ENCODE measurements at regions not wholly inside any gene's neighbourhood (a gene's known extent, or its start where the extent isn't known, plus 50 kb on each side); places are given as distances from the start of the nearest gene placed in this dataset.

DNA sequence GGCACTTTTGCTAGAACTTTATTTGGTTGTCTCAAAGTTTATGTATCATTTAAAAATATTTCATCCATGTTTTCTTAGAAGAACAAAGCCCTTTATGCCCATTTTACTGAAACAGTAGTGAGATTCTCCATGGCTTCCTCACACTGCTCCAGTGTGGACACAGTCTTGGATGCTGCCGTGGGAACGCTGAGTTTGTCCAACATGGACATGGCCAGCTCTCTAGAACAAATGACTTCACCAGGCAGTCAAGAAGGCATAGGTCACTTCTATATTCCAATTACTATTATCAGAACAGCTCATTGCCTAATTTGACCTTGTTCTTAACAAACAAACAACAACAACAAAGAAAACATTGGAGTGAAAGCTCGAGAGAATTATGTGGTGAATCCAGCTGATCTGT, 414.1 kb upstream of the ID2 start:
- H3K27ac ChIP-seq (ENCODE audit: low read depth, low read length, severe bottlenecking): no peak overlapping the region
- 85 to 93% methylated on average over 2 of the region's 3 CpGs for WGBS, 2 experiments (ENCODE audit: insufficient coverage in 2 of 2)

GRCh38 chr2:8268172-8268783, 413.6 kb upstream of the ID2 start:
- WGBS, 2 experiments (ENCODE audit: insufficient coverage in 2 of 2): 82 to 90% methylated on average over 3 of the region's 8 CpGs
- H3K27ac ChIP-seq (ENCODE audit: low read depth, low read length, severe bottlenecking): no peak overlapping the region
- no peaks in the 10 kb centered on the region for H3K9me3 ChIP-seq (ENCODE audit: control insufficient read depth, low read length)
- H3K4me1 ChIP-seq (ENCODE audit: control insufficient read depth, insufficient read depth, low read length, poor library complexity, severe bottlenecking): peaks cover 5% of the 10 kb centered on the region
- no peak overlapping the region for H3K4me3 ChIP-seq (ENCODE audit: extremely low read depth, insufficient read depth, low read length, poor library complexity, severe bottlenecking)
- H3K36me3 ChIP-seq (ENCODE audit: control insufficient read depth, insufficient read depth, low read length): no peaks in the 10 kb centered on the region

More for the DNA sequence above, 414.1 kb upstream of the ID2 start:
- Histone ChIP-seq H3K36me3 (ENCODE audit: control insufficient read depth, insufficient read depth, low read length) (no peaks in the 10 kb centered on the region), H3K9me3 (ENCODE audit: control insufficient read depth, low read length) (no peaks in the 10 kb centered on the region), H3K4me1 (ENCODE audit: control insufficient read depth, insufficient read depth, low read length, poor library complexity, severe bottlenecking) (peaks cover 5% of the 10 kb centered on the region), H3K4me3 (ENCODE audit: extremely low read depth, insufficient read depth, low read length, poor library complexity, severe bottlenecking) (no peak overlapping the region)

DNA sequence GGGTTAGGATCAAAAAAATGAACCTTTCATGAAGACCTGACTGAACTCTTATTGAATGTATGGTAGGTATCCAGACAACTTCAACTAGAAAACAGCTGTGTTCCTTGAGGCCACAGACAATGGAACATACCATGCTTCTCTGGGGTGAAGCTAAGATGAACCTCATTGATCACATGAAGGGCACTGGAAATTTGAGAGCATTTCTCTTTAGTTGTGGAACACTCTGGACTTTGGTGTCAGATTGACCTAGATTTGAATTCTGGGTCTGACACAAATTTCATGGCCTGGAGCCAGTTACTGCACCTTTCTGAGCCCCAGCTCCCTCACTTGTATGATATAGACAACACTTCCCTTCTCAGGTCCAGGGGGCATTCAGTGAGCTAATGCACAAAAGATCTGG, 411.2 kb upstream of the ID2 start:
- Histone ChIP-seq H3K27ac (ENCODE audit: low read depth, low read length, severe bottlenecking) (no peak overlapping the region), H3K9me3 (ENCODE audit: control insufficient read depth, low read length) (peaks cover 7% of the 10 kb centered on the region), H3K4me1 (ENCODE audit: control insufficient read depth, insufficient read depth, low read length, poor library complexity, severe bottlenecking) (no peaks in the 10 kb centered on the region), H3K4me3 (ENCODE audit: extremely low read depth, insufficient read depth, low read length, poor library complexity, severe bottlenecking) (no peak overlapping the region), H3K36me3 (ENCODE audit: control insufficient read depth, insufficient read depth, low read length) (no peaks in the 10 kb centered on the region)

- Histone ChIP-seq H3K4me1 (ENCODE audit: control insufficient read depth, insufficient read depth, low read length, poor library complexity, severe bottlenecking) (no peaks in the 10 kb centered on the region), H3K36me3 (ENCODE audit: control insufficient read depth, insufficient read depth, low read length) (no peaks in the 10 kb centered on the region), H3K9me3 (ENCODE audit: control insufficient read depth, low read length) (peaks cover 7% of the 10 kb centered on the region), H3K27ac (ENCODE audit: low read depth, low read length, severe bottlenecking) (no peak overlapping the region), H3K4me3 (ENCODE audit: extremely low read depth, insufficient read depth, low read length, poor library complexity, severe bottlenecking) (no peak overlapping the region)
- WGBS, 2 experiments (ENCODE audit: insufficient coverage in 2 of 2): 94 to 97% methylated on average over 3 of the region's 3 CpGs
These were observed 410.4 kb upstream of the ID2 start for GRCh38 chr2:8271461-8271860.

- WGBS, 2 experiments (ENCODE audit: insufficient coverage in 2 of 2): 83% methylated on average over 1 of the region's 4 CpGs; no CpG with 5 or more reads in 1 of the 2 experiments
- no peak overlapping the region for H3K4me3 ChIP-seq (ENCODE audit: extremely low read depth, insufficient read depth, low read length, poor library complexity, severe bottlenecking)
These were observed 405.8 kb upstream of the ID2 start for GRCh38 chr2:8276026-8276425.

DNA sequence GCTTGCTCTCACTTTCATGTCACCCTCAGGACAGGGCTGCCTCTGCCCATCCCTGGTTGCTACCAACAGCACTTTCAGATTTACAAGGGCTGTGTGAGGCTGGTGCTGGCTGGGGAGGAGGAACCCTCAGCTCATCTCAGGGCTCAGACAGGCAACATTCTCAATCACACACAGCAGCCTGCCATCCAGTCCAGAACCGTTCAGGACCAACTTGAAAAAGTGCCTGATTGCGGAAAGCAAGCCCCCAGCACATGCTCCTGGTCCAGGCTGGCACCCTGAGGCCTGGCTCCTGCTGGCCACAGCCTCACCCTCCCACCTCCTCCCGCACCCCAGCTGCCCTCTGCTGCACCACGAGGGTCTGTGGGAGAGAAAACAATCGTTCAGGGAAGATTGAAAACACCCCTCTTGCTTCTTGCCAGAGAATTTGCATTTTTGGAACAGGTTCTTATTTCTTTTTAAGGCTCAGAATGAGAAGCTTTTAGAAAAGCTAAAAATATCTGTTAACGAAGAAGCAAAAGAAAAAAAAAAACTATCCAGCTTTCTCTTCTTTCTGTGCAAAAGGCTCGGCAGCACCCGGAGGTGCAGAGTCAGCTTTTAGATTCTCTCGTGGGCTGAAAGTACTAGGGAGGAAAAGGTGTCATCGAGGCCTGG, 403.8 kb upstream of the ID2 start:
- 90 to 91% methylated on average over 6 to 8 of the region's 10 CpGs for WGBS, 2 experiments (ENCODE audit: insufficient coverage in 2 of 2)
- H3K36me3 ChIP-seq (ENCODE audit: control insufficient read depth, insufficient read depth, low read length): no peaks in the 10 kb centered on the region
- H3K4me3 ChIP-seq (ENCODE audit: extremely low read depth, insufficient read depth, low read length, poor library complexity, severe bottlenecking): no peak overlapping the region
- peaks cover 7% of the 10 kb centered on the region for H3K9me3 ChIP-seq (ENCODE audit: control insufficient read depth, low read length)
- no peak overlapping the region for H3K27ac ChIP-seq (ENCODE audit: low read depth, low read length, severe bottlenecking)
- H3K4me1 ChIP-seq (ENCODE audit: control insufficient read depth, insufficient read depth, low read length, poor library complexity, severe bottlenecking): no peaks in the 10 kb centered on the region

More at GRCh38 chr2:8276026-8276425, 405.8 kb upstream of the ID2 start:
- H3K27ac ChIP-seq (ENCODE audit: low read depth, low read length, severe bottlenecking): no peak overlapping the region
- no peaks in the 10 kb centered on the region for H3K4me1 ChIP-seq (ENCODE audit: control insufficient read depth, insufficient read depth, low read length, poor library complexity, severe bottlenecking)
- H3K9me3 ChIP-seq (ENCODE audit: control insufficient read depth, low read length): peaks cover 7% of the 10 kb centered on the region
- no peaks in the 10 kb centered on the region for H3K36me3 ChIP-seq (ENCODE audit: control insufficient read depth, insufficient read depth, low read length)

DNA sequence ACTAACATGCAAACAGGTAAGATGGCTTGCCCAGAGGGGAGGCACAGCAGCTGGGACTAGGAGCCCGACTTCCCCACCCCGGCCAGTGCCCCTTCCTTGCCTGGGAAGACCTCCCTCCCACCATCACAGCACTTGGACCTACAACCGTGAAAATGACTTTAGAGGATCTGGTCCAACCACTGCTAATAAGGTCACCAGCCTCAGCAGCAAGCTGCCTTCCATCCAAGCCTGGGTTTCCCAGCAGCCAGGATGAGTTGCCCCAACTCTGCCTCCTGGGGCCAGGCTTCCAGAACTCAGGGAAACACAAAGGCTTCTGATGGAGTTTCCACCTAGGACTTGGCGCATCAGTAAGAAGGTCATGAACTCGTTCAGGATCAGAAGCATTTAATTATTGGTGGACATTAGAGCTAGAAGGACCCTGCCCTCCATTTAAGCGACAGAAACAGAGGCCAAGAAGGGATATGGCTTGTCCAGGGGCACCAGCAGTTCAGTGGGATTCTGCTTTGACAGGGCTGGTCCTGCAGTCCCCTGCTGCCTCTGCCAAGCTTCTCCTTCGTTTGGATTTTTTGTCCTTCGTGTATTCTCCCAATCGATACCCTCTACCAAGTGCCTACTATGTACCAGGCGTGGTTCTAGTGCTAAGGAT, 403.0 kb upstream of the ID2 start:
- no peak overlapping the region for H3K27ac ChIP-seq (ENCODE audit: low read depth, low read length, severe bottlenecking)
- no peaks in the 10 kb centered on the region for H3K36me3 ChIP-seq (ENCODE audit: control insufficient read depth, insufficient read depth, low read length)
- H3K9me3 ChIP-seq (ENCODE audit: control insufficient read depth, low read length): peaks cover 4% of the 10 kb centered on the region
- H3K4me3 ChIP-seq (ENCODE audit: extremely low read depth, insufficient read depth, low read length, poor library complexity, severe bottlenecking): no peak overlapping the region
- WGBS, 2 experiments (ENCODE audit: insufficient coverage in 2 of 2): 94 to 96% methylated on average over 7 to 10 of the region's 10 CpGs
- no peaks in the 10 kb centered on the region for H3K4me1 ChIP-seq (ENCODE audit: control insufficient read depth, insufficient read depth, low read length, poor library complexity, severe bottlenecking)

GRCh38 chr2:8279506-8279905, 402.4 kb upstream of the ID2 start:
- H3K4me1 ChIP-seq (ENCODE audit: control insufficient read depth, insufficient read depth, low read length, poor library complexity, severe bottlenecking): no peaks in the 10 kb centered on the region
- 92 to 96% methylated on average over 2 to 8 of the region's 9 CpGs for WGBS, 2 experiments (ENCODE audit: insufficient coverage in 2 of 2)
- no peak overlapping the region for H3K27ac ChIP-seq (ENCODE audit: low read depth, low read length, severe bottlenecking)
- H3K9me3 ChIP-seq (ENCODE audit: control insufficient read depth, low read length): no peaks in the 10 kb centered on the region
- H3K4me3 ChIP-seq (ENCODE audit: extremely low read depth, insufficient read depth, low read length, poor library complexity, severe bottlenecking): no peak overlapping the region
- no peaks in the 10 kb centered on the region for H3K36me3 ChIP-seq (ENCODE audit: control insufficient read depth, insufficient read depth, low read length)

DNA sequence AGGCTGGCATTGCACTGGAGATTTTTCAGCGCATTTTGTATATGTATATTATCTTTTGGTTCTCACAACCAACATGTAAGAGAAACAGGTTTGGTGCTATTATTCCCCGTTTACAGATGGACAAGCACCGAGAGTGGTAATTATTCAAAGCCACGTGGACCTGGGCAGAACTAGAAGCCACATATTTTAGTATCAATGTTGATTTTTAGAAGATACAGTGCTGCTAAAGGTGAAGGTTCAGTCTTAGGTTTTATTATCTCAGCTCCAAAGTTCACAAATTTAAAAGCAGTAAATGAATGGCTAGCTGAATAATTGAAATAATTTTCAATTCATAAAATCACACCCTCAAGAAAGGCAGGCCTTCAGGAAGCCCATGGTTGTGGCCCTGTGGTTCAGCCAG, 400.6 kb upstream of the ID2 start:
- H3K4me3 ChIP-seq (ENCODE audit: extremely low read depth, insufficient read depth, low read length, poor library complexity, severe bottlenecking): no peak overlapping the region
- H3K4me1 ChIP-seq (ENCODE audit: control insufficient read depth, insufficient read depth, low read length, poor library complexity, severe bottlenecking): no peaks in the 10 kb centered on the region
- no peaks in the 10 kb centered on the region for H3K9me3 ChIP-seq (ENCODE audit: control insufficient read depth, low read length)
- no peak overlapping the region for H3K27ac ChIP-seq (ENCODE audit: low read depth, low read length, severe bottlenecking)
- H3K36me3 ChIP-seq (ENCODE audit: control insufficient read depth, insufficient read depth, low read length): no peaks in the 10 kb centered on the region
- WGBS, 2 experiments (ENCODE audit: insufficient coverage in 2 of 2): 75% methylated on average over 3 of the region's 4 CpGs; no CpG with 5 or more reads in 1 of the 2 experiments

GRCh38 chr2:8281950-8282857, 399.7 kb upstream of the ID2 start:
- WGBS, 2 experiments (ENCODE audit: insufficient coverage in 2 of 2): 90 to 93% methylated on average over 18 to 20 of the region's 25 CpGs
- H3K27ac ChIP-seq (ENCODE audit: low read depth, low read length, severe bottlenecking): no peak overlapping the region
- no peaks in the 10 kb centered on the region for H3K4me1 ChIP-seq (ENCODE audit: control insufficient read depth, insufficient read depth, low read length, poor library complexity, severe bottlenecking)
- H3K4me3 ChIP-seq (ENCODE audit: extremely low read depth, insufficient read depth, low read length, poor library complexity, severe bottlenecking): no peak overlapping the region
- H3K9me3 ChIP-seq (ENCODE audit: control insufficient read depth, low read length): no peaks in the 10 kb centered on the region
- H3K36me3 ChIP-seq (ENCODE audit: control insufficient read depth, insufficient read depth, low read length): no peaks in the 10 kb centered on the region

All from mesodermal cell (in vitro differentiated cells).